SK-N-SH treated with all-trans-retinoic acid at 6 μM for 48 hours (cell line): ENCODE measurements at regions not wholly inside any gene's neighbourhood (a gene's known extent, or its start where the extent isn't known, plus 50 kb on each side); places are given as distances from the start of the nearest gene placed in this dataset.

Experiments used
- ATAC-seq: fragments of 200-7000 bp; cut with Tn5 transposase; 3 replicates; pipeline ENCODE4 v1.9.1; 2020; ENCODE audit warnings: mild to moderate bottlenecking, moderate library complexity
- ARNTL ChIP-seq: fragments of 450-650 bp; formaldehyde crosslinking; IDR thresholded peaks from 2 replicates; pipeline ENCODE4 v1.5.0; 2020; ENCODE audit warnings: low read depth, mild to moderate bottlenecking, moderate library complexity, borderline replicate concordance
- CSDC2 ChIP-seq: fragments of 250-450 bp; sonication (Bioruptor Pico); IDR thresholded peaks from 2 replicates; pipeline ENCODE4 v1.5.0; 2020; ENCODE audit warnings: mild to moderate bottlenecking, moderate library complexity
- ESRRG ChIP-seq: fragments of 250-450 bp; sonication (Bioruptor Pico); IDR thresholded peaks from 2 replicates; pipeline ENCODE4 v1.6.1; 2021; ENCODE audit warnings: mild to moderate bottlenecking
- GLIS3 ChIP-seq: fragments of 250-450 bp; sonication (Bioruptor Pico); IDR thresholded peaks from 2 replicates; pipeline ENCODE4 v1.5.0; 2020; ENCODE audit warnings: mild to moderate bottlenecking, moderate library complexity
- ISL1 ChIP-seq: fragments of 250-450 bp; sonication (Bioruptor Pico); IDR thresholded peaks from 2 replicates; pipeline ENCODE4 v2.1.2; 2022; ENCODE audit warnings: mild to moderate bottlenecking, moderate library complexity
- OSR1 ChIP-seq: fragments of 250-450 bp; sonication (Bioruptor Pico); IDR thresholded peaks from 2 replicates; pipeline ENCODE4 v1.8.0; 2022; ENCODE audit warnings: moderate library complexity, mild to moderate bottlenecking, inconsistent platforms
- PPARA ChIP-seq: fragments of 250-450 bp; sonication (Bioruptor Pico); IDR thresholded peaks from 2 replicates; pipeline ENCODE4 v1.5.0; 2020; ENCODE audit warnings: mild to moderate bottlenecking, borderline replicate concordance
- SNAI2 ChIP-seq: fragments of 250-450 bp; sonication (Bioruptor Pico); IDR thresholded peaks from 2 replicates; pipeline ENCODE4 v1.5.0; 2020; ENCODE audit warnings: mild to moderate bottlenecking, moderate library complexity
- TCF4 ChIP-seq: fragments of 250-450 bp; sonication (Bioruptor Pico); IDR thresholded peaks from 2 replicates; pipeline ENCODE4 v1.8.0; 2021; ENCODE audit warnings: mild to moderate bottlenecking, moderate library complexity, borderline replicate concordance
- TOX ChIP-seq: fragments of 250-450 bp; sonication (Bioruptor Pico); IDR thresholded peaks from 2 replicates; pipeline ENCODE4 v1.8.0; 2021; ENCODE audit warnings: mild to moderate bottlenecking, moderate library complexity, borderline replicate concordance
- ZC3H10 ChIP-seq: fragments of 250-450 bp; sonication (Bioruptor Pico); IDR thresholded peaks from 2 replicates; pipeline ENCODE4 v1.5.1; 2021; ENCODE audit warnings: mild to moderate bottlenecking, moderate library complexity
- ZFP3 ChIP-seq: fragments of 250-450 bp; sonication (Bioruptor Pico); IDR thresholded peaks from 2 replicates; pipeline ENCODE4 v1.5.0; 2020; ENCODE audit warnings: mild to moderate bottlenecking, moderate library complexity
- ZFP30 ChIP-seq: fragments of 450-650 bp; formaldehyde crosslinking; IDR thresholded peaks from 2 replicates; pipeline ENCODE4 v1.5.0; 2022; ENCODE audit warnings: mild to moderate bottlenecking, moderate library complexity
- ZNF565 ChIP-seq: fragments of 450-650 bp; formaldehyde crosslinking; conservative IDR thresholded peaks from 2 replicates; pipeline ENCODE4 v1.5.0; 2020; ENCODE audit warnings: low read depth, mild to moderate bottlenecking, moderate library complexity
- ZNF70 ChIP-seq: fragments of 450-650 bp; formaldehyde crosslinking; IDR thresholded peaks from 2 replicates; pipeline ENCODE4 v1.5.0; 2020; ENCODE audit warnings: mild to moderate bottlenecking, moderate library complexity
- ZNF8 ChIP-seq: fragments of 450-650 bp; formaldehyde crosslinking; IDR thresholded peaks from 2 replicates; pipeline ENCODE4 v1.5.0; 2020; ENCODE audit warnings: mild to moderate bottlenecking, moderate library complexity
- TF ChIP-seq, protein P1 (sequence below): fragments of 250-450 bp; sonication (Bioruptor Pico); IDR thresholded peaks from 2 replicates; pipeline ENCODE4 v1.5.1; 2020; ENCODE audit warnings: low read depth, mild to moderate bottlenecking, moderate library complexity
- TF ChIP-seq, protein P2 (sequence below): fragments of 250-450 bp; sonication (Bioruptor Pico); IDR thresholded peaks from 2 replicates; pipeline ENCODE4 v1.8.0; 2020; ENCODE audit warnings: mild to moderate bottlenecking, moderate library complexity, borderline replicate concordance
- TF ChIP-seq, protein P3 (sequence below): fragments of 250-450 bp; sonication (Bioruptor Pico); IDR thresholded peaks from 2 replicates; pipeline ENCODE4 v1.5.0; 2020; ENCODE audit warnings: mild to moderate bottlenecking, moderate library complexity
- TF ChIP-seq, protein P4 (sequence below): fragments of 250-450 bp; sonication (Bioruptor Pico); IDR thresholded peaks from 2 replicates; pipeline ENCODE4 v1.8.0; 2021; ENCODE audit warnings: low read depth, mild to moderate bottlenecking, moderate library complexity, borderline replicate concordance
- TF ChIP-seq, protein P5 (sequence below): fragments of 250-450 bp; sonication (Bioruptor Pico); IDR thresholded peaks from 2 replicates; pipeline ENCODE4 v1.5.1; 2021; ENCODE audit warnings: mild to moderate bottlenecking, moderate library complexity

DNA sequence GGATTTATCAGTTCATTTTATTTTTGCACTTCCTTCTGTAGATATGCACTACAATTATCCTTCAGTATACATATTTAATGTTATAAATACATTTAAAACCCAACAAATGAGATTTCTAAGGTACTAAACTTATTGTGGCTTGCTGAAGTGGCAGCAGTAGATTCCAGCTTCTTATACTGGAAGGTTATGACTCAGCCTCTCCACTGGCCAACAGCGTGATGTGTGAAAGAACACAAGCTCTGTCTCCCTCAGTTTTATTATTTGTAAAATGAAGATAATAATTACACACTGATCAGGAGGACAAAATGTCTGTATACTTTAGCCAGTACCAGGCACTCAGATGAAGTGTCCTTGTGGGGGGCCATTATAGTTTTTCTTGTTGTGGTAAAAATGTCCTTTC is 1147.1 kb downstream of the CNTNAP5 start:
- no peak for ATAC-seq

DNA sequence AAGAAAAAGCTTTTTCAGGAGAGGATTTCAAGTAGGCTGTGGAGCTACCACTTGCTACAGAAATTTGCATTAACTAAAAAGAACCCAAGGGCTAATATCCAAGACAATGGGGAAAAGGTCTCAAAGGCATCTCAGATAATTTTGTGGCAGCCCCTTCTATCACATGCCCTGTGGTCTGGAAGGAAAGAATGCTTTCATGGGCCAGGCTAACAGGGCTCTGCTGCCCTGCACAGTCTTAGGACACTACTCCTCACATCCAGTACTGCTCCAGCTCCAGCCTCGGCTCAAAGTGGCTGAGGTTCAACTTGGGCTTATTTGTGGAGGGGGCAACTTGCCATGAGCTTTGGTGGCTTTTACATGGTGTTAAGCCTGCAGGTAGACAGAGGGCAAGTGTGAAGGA is 1150.3 kb downstream of the CNTNAP5 start:
- TF ChIP-seq, protein P1, sequence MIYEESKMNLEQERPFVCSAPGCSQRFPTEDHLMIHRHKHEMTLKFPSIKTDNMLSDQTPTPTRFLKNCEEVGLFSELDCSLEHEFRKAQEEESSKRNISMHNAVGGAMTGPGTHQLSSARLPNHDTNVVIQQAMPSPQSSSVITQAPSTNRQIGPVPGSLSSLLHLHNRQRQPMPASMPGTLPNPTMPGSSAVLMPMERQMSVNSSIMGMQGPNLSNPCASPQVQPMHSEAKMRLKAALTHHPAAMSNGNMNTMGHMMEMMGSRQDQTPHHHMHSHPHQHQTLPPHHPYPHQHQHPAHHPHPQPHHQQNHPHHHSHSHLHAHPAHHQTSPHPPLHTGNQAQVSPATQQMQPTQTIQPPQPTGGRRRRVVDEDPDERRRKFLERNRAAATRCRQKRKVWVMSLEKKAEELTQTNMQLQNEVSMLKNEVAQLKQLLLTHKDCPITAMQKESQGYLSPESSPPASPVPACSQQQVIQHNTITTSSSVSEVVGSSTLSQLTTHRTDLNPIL (CRISPR knock-in tag), result no peak
- TF ChIP-seq, protein P2, sequence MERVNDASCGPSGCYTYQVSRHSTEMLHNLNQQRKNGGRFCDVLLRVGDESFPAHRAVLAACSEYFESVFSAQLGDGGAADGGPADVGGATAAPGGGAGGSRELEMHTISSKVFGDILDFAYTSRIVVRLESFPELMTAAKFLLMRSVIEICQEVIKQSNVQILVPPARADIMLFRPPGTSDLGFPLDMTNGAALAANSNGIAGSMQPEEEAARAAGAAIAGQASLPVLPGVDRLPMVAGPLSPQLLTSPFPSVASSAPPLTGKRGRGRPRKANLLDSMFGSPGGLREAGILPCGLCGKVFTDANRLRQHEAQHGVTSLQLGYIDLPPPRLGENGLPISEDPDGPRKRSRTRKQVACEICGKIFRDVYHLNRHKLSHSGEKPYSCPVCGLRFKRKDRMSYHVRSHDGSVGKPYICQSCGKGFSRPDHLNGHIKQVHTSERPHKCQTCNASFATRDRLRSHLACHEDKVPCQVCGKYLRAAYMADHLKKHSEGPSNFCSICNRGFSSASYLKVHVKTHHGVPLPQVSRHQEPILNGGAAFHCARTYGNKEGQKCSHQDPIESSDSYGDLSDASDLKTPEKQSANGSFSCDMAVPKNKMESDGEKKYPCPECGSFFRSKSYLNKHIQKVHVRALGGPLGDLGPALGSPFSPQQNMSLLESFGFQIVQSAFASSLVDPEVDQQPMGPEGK (CRISPR knock-in tag), result no peak
- no peak for TF ChIP-seq CSDC2
- TF ChIP-seq TCF4, result no peak
- no peak for TF ChIP-seq ARNTL
- no peak for TF ChIP-seq ISL1 (CRISPR knock-in tag)
- no peak for TF ChIP-seq SNAI2 (CRISPR knock-in tag)
- no peak for TF ChIP-seq ZNF565
- TF ChIP-seq PPARA, result no peak
- TF ChIP-seq TOX (CRISPR knock-in tag), result no peak
- no peak for TF ChIP-seq ZFP30 (CRISPR knock-in tag)
- no peak for TF ChIP-seq ZNF70 (CRISPR knock-in tag)
- TF ChIP-seq, all 23 proteins: peak for 0
- no peak for ATAC-seq

More for the DNA sequence above, 1147.1 kb downstream of the CNTNAP5 start:
- TF ChIP-seq ZC3H10 (CRISPR knock-in tag) (no peak), PPARA (no peak)

DNA sequence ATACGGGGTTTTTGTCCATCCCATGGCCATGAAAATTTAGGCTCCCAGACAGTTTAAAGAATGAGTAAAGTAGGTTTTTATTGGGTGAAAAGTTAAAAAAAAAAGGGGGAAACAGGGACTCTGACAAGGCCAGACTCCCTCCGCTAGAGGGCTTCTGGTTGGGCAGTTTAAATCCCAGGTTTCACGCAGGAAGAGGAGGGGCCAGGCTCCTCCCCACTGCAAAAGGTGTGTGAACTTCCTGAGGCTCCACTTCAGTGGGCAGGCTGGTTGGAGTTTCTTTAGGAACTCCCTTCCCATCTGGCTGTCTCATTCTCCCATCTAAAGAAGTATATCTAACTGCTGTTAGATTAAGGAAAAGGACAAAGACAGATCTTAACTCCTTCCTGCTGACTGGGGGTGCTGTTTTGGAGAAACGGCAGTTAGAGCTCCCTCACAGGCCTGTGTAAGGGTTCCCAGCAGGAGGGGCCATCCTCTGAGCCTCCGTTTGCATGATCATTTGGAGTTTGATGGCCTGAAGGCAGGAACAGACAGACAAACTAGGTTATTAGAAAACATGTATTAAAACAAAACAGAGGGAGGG is 1160.7 kb downstream of the CNTNAP5 start:
- TF ChIP-seq GLIS3 (no peak), ZNF565 (no peak), ARNTL (no peak), ISL1 (CRISPR knock-in tag) (no peak), ZC3H10 (CRISPR knock-in tag) (no peak), ZNF8 (CRISPR knock-in tag) (no peak), ZFP3 (no peak), ESRRG (CRISPR knock-in tag) (no peak), OSR1 (CRISPR knock-in tag) (no peak), CSDC2 (no peak), PPARA (no peak), TCF4 (no peak), TOX (CRISPR knock-in tag) (no peak), ZFP30 (CRISPR knock-in tag) (no peak), ZNF70 (CRISPR knock-in tag) (no peak)
- TF ChIP-seq, protein P2 (CRISPR knock-in tag), result no peak
- TF ChIP-seq, protein P3, sequence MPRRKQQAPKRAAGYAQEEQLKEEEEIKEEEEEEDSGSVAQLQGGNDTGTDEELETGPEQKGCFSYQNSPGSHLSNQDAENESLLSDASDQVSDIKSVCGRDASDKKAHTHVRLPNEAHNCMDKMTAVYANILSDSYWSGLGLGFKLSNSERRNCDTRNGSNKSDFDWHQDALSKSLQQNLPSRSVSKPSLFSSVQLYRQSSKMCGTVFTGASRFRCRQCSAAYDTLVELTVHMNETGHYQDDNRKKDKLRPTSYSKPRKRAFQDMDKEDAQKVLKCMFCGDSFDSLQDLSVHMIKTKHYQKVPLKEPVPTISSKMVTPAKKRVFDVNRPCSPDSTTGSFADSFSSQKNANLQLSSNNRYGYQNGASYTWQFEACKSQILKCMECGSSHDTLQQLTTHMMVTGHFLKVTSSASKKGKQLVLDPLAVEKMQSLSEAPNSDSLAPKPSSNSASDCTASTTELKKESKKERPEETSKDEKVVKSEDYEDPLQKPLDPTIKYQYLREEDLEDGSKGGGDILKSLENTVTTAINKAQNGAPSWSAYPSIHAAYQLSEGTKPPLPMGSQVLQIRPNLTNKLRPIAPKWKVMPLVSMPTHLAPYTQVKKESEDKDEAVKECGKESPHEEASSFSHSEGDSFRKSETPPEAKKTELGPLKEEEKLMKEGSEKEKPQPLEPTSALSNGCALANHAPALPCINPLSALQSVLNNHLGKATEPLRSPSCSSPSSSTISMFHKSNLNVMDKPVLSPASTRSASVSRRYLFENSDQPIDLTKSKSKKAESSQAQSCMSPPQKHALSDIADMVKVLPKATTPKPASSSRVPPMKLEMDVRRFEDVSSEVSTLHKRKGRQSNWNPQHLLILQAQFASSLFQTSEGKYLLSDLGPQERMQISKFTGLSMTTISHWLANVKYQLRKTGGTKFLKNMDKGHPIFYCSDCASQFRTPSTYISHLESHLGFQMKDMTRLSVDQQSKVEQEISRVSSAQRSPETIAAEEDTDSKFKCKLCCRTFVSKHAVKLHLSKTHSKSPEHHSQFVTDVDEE (CRISPR knock-in tag), result no peak
- TF ChIP-seq, protein P4, sequence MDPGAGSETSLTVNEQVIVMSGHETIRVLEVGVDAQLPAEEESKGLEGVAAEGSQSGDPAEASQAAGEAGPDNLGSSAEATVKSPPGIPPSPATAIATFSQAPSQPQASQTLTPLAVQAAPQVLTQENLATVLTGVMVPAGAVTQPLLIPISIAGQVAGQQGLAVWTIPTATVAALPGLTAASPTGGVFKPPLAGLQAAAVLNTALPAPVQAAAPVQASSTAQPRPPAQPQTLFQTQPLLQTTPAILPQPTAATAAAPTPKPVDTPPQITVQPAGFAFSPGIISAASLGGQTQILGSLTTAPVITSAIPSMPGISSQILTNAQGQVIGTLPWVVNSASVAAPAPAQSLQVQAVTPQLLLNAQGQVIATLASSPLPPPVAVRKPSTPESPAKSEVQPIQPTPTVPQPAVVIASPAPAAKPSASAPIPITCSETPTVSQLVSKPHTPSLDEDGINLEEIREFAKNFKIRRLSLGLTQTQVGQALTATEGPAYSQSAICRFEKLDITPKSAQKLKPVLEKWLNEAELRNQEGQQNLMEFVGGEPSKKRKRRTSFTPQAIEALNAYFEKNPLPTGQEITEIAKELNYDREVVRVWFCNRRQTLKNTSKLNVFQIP (CRISPR knock-in tag), result no peak
- TF ChIP-seq, protein P1 (CRISPR knock-in tag), result no peak
- TF ChIP-seq, protein P5, sequence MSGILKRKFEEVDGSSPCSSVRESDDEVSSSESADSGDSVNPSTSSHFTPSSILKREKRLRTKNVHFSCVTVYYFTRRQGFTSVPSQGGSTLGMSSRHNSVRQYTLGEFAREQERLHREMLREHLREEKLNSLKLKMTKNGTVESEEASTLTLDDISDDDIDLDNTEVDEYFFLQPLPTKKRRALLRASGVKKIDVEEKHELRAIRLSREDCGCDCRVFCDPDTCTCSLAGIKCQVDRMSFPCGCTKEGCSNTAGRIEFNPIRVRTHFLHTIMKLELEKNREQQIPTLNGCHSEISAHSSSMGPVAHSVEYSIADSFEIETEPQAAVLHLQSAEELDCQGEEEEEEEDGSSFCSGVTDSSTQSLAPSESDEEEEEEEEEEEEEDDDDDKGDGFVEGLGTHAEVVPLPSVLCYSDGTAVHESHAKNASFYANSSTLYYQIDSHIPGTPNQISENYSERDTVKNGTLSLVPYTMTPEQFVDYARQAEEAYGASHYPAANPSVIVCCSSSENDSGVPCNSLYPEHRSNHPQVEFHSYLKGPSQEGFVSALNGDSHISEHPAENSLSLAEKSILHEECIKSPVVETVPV (CRISPR knock-in tag), result no peak
- ATAC-seq, result no peak
